ENCODE measurements at regions not wholly inside any gene's neighbourhood (a gene's known extent, or its start where the extent isn't known, plus 50 kb on each side); places are given as distances from the start of the nearest gene placed in this dataset.

- no peaks in the 10 kb centered on the region for H3K27me3 ChIP-seq (ENCODE audit: insufficient read depth, insufficient read length)
- TF ChIP-seq YY1 (IDR thresholded peaks at IDR 0.05; ENCODE audit: insufficient read depth, insufficient read length) = no peak
- TF ChIP-seq SUZ12 (IDR thresholded peaks at IDR 0.05; ENCODE audit: extremely low read depth, insufficient read depth, insufficient read length) = no peak
- no peak for TF ChIP-seq ZNF274 (IDR thresholded peaks at IDR 0.05; ENCODE audit: low read depth, low read length)
- no peak for DNase-seq (ENCODE audit: low read depth, low spot score)
These were observed 172.8 kb downstream of the NHLRC3 start for GRCh38 chr13:39210961-39211534.

GRCh38 chr13:39215971-39216370, 177.7 kb downstream of the NHLRC3 start:
- no peaks in the 10 kb centered on the region for H3K4me1 ChIP-seq (ENCODE audit: insufficient read depth, insufficient read length)
- no peaks in the 10 kb centered on the region for H3K9me3 ChIP-seq (ENCODE audit: insufficient read depth, low read length)
- no peaks in the 10 kb centered on the region for H3K36me3 ChIP-seq (ENCODE audit: insufficient read depth, insufficient read length, low read length)
- no peak overlapping the region for H3K9ac ChIP-seq (ENCODE audit: insufficient read length, low read depth)
- no peak for DNase-seq (ENCODE audit: low read depth, low spot score)
- H3K27me3 ChIP-seq (ENCODE audit: insufficient read depth, insufficient read length) = no peaks in the 10 kb centered on the region
- TF ChIP-seq SUZ12 (IDR thresholded peaks at IDR 0.05; ENCODE audit: extremely low read depth, insufficient read depth, insufficient read length) (no peak), YY1 (IDR thresholded peaks at IDR 0.05; ENCODE audit: insufficient read depth, insufficient read length) (no peak), ZNF274 (IDR thresholded peaks at IDR 0.05; ENCODE audit: low read depth, low read length) (no peak)
- H3K4me3 ChIP-seq (ENCODE audit: insufficient read length, low read depth) = no peak overlapping the region

More at GRCh38 chr13:39210961-39211534, 172.8 kb downstream of the NHLRC3 start:
- Histone ChIP-seq H3K4me1 (ENCODE audit: insufficient read depth, insufficient read length) (no peaks in the 10 kb centered on the region), H3K9ac (ENCODE audit: insufficient read length, low read depth) (no peak overlapping the region), H3K4me3 (ENCODE audit: insufficient read length, low read depth) (no peak overlapping the region), H3K9me3 (ENCODE audit: insufficient read depth, low read length) (no peaks in the 10 kb centered on the region), H3K36me3 (ENCODE audit: insufficient read depth, insufficient read length, low read length) (no peaks in the 10 kb centered on the region)

GRCh38 chr13:39217471-39217870, 179.2 kb downstream of the NHLRC3 start:
- DNase-seq (ENCODE audit: low read depth, low spot score) = no peak
- no peak overlapping the region for H3K9ac ChIP-seq (ENCODE audit: insufficient read length, low read depth)
- no peak overlapping the region for H3K4me3 ChIP-seq (ENCODE audit: insufficient read length, low read depth)
- TF ChIP-seq ZNF274 (IDR thresholded peaks at IDR 0.05; ENCODE audit: low read depth, low read length) (no peak), SUZ12 (IDR thresholded peaks at IDR 0.05; ENCODE audit: extremely low read depth, insufficient read depth, insufficient read length) (no peak), YY1 (IDR thresholded peaks at IDR 0.05; ENCODE audit: insufficient read depth, insufficient read length) (no peak)
- no peaks in the 10 kb centered on the region for H3K9me3 ChIP-seq (ENCODE audit: insufficient read depth, low read length)
- no peaks in the 10 kb centered on the region for H3K36me3 ChIP-seq (ENCODE audit: insufficient read depth, insufficient read length, low read length)
- H3K27me3 ChIP-seq (ENCODE audit: insufficient read depth, insufficient read length) = no peaks in the 10 kb centered on the region
- no peaks in the 10 kb centered on the region for H3K4me1 ChIP-seq (ENCODE audit: insufficient read depth, insufficient read length)

GRCh38 chr13:39224671-39225240, 186.5 kb downstream of the NHLRC3 start:
- no peak for TF ChIP-seq YY1 (IDR thresholded peaks at IDR 0.05; ENCODE audit: insufficient read depth, insufficient read length)
- TF ChIP-seq SUZ12 (IDR thresholded peaks at IDR 0.05; ENCODE audit: extremely low read depth, insufficient read depth, insufficient read length) = no peak
- no peak for TF ChIP-seq ZNF274 (IDR thresholded peaks at IDR 0.05; ENCODE audit: low read depth, low read length)
- no peaks in the 10 kb centered on the region for H3K27me3 ChIP-seq (ENCODE audit: insufficient read depth, insufficient read length)

DNA sequence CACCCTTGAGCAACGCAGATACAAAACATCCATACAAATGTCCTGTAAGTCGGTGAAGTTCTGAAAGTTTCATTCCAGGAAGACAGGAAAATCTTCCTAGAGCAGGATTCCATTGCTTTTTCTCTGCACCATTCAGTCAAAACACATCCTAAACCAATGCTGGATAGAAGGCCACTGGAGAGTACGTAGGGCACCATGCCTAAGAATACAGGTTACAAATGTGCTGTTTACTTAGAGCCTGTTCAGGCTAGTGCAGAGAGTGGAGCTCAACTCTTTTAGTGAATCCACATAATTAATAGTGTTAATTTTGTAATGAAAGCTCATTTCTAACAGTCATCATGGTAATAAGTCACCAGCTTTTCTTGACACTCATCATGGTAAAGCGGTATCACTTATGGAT, 187.6 kb downstream of the NHLRC3 start:
- TF ChIP-seq ZNF274 (IDR thresholded peaks at IDR 0.05; ENCODE audit: low read depth, low read length) = no peak
- TF ChIP-seq SUZ12 (IDR thresholded peaks at IDR 0.05; ENCODE audit: extremely low read depth, insufficient read depth, insufficient read length) = no peak
- no peak for TF ChIP-seq YY1 (IDR thresholded peaks at IDR 0.05; ENCODE audit: insufficient read depth, insufficient read length)
- H3K4me1 ChIP-seq (ENCODE audit: insufficient read depth, insufficient read length) = no peaks in the 10 kb centered on the region
- H3K4me3 ChIP-seq (ENCODE audit: insufficient read length, low read depth) = no peak overlapping the region
- no peak overlapping the region for H3K9ac ChIP-seq (ENCODE audit: insufficient read length, low read depth)
- no peaks in the 10 kb centered on the region for H3K36me3 ChIP-seq (ENCODE audit: insufficient read depth, insufficient read length, low read length)
- no peak for DNase-seq (ENCODE audit: low read depth, low spot score)
- no peaks in the 10 kb centered on the region for H3K27me3 ChIP-seq (ENCODE audit: insufficient read depth, insufficient read length)
- H3K9me3 ChIP-seq (ENCODE audit: insufficient read depth, low read length) = no peaks in the 10 kb centered on the region

More at GRCh38 chr13:39224671-39225240, 186.5 kb downstream of the NHLRC3 start:
- DNase-seq (ENCODE audit: low read depth, low spot score) = no peak
- no peak overlapping the region for H3K9ac ChIP-seq (ENCODE audit: insufficient read length, low read depth)
- H3K36me3 ChIP-seq (ENCODE audit: insufficient read depth, insufficient read length, low read length) = no peaks in the 10 kb centered on the region
- H3K4me1 ChIP-seq (ENCODE audit: insufficient read depth, insufficient read length) = no peaks in the 10 kb centered on the region
- no peaks in the 10 kb centered on the region for H3K9me3 ChIP-seq (ENCODE audit: insufficient read depth, low read length)
- H3K4me3 ChIP-seq (ENCODE audit: insufficient read length, low read depth) = no peak overlapping the region

DNA sequence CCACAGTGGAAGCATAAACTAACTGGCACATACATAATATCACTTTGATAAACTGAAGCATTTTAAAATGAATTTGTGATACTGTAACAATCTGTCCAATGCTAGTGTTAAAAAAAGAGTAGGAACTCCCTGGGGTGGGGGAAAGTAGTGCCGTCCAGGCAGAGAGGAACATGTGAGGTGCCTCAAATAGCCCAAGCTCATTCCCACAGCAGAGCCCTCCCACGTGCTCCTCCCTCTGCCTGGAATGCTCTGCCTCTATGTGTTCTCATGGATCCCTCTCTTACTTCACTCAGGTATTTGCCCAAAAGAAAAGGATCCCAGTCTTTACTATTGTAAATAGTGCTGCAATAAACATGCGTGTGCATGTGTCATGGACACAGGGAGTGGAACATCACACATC, 188.1 kb downstream of the NHLRC3 start:
- Histone ChIP-seq H3K27me3 (ENCODE audit: insufficient read depth, insufficient read length) (no peaks in the 10 kb centered on the region), H3K9me3 (ENCODE audit: insufficient read depth, low read length) (no peaks in the 10 kb centered on the region), H3K36me3 (ENCODE audit: insufficient read depth, insufficient read length, low read length) (no peaks in the 10 kb centered on the region), H3K4me3 (ENCODE audit: insufficient read length, low read depth) (no peak overlapping the region), H3K4me1 (ENCODE audit: insufficient read depth, insufficient read length) (no peaks in the 10 kb centered on the region), H3K9ac (ENCODE audit: insufficient read length, low read depth) (no peak overlapping the region)
- no peak for DNase-seq (ENCODE audit: low read depth, low spot score)
- TF ChIP-seq YY1 (IDR thresholded peaks at IDR 0.05; ENCODE audit: insufficient read depth, insufficient read length) (no peak), SUZ12 (IDR thresholded peaks at IDR 0.05; ENCODE audit: extremely low read depth, insufficient read depth, insufficient read length) (no peak), ZNF274 (IDR thresholded peaks at IDR 0.05; ENCODE audit: low read depth, low read length) (no peak)

DNA sequence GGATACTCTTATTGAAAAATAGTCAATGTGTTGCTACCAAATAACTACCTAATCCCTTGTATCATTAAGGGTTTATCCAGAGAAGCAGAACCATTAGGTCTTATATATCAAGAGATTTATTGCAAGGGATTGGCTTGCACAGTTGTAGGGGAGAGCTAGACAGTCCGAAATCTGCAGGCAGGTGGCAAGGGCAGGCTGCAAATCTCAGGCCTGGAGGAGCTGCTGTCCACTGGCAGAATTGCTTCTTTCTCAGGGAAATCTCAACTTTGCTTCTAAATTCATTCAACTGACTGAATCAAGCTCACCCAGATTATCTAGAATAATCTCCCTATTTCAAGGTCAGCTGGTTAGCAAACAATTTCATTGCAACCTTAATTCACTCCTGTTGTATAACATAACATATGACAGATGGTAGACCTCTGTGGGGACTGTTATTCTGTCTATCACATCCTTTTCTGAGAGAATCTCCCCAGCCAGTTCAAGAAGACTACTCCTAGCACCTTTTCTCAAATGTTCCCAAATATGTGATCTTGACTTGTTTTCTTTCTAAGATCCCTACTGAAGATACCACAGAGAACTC, 194.2 kb downstream of the NHLRC3 start:
- no peak overlapping the region for H3K9ac ChIP-seq (ENCODE audit: insufficient read length, low read depth)
- no peaks in the 10 kb centered on the region for H3K9me3 ChIP-seq (ENCODE audit: insufficient read depth, low read length)
- TF ChIP-seq SUZ12 (IDR thresholded peaks at IDR 0.05; ENCODE audit: extremely low read depth, insufficient read depth, insufficient read length) (no peak), ZNF274 (IDR thresholded peaks at IDR 0.05; ENCODE audit: low read depth, low read length) (no peak), YY1 (IDR thresholded peaks at IDR 0.05; ENCODE audit: insufficient read depth, insufficient read length) (no peak)
- no peaks in the 10 kb centered on the region for H3K27me3 ChIP-seq (ENCODE audit: insufficient read depth, insufficient read length)
- no peaks in the 10 kb centered on the region for H3K36me3 ChIP-seq (ENCODE audit: insufficient read depth, insufficient read length, low read length)
- DNase-seq (ENCODE audit: low read depth, low spot score) = no peak
- no peak overlapping the region for H3K4me3 ChIP-seq (ENCODE audit: insufficient read length, low read depth)
- no peaks in the 10 kb centered on the region for H3K4me1 ChIP-seq (ENCODE audit: insufficient read depth, insufficient read length)
